K562 (cell line): ENCODE measurements at regions not wholly inside any gene's neighbourhood (a gene's known extent, or its start where the extent isn't known, plus 50 kb on each side); places are given as distances from the start of the nearest gene placed in this dataset.
"Not testable (repeated sequence)": the region's sequence is repeated elsewhere in the genome, so short reads cannot be mapped to it uniquely, and the experiment has no call there.

Experiments used
- ATAC-seq: fragments of 200-7000 bp; cut with Tn5 transposase; 3 replicates; pipeline ENCODE4 v1.9.1; 2020; ENCODE audit warnings: moderate library complexity
- BruUV-seq: library from RNA; stranded (reverse); fragments of 400-500 nt; replicated peaks from 2 replicates; lab custom pipeline; 2021; lab: Mats Ljungman, UMichigan
- CTCF ChIA-PET: fragments of 300-600 bp; formaldehyde crosslinking; extraction: SDS; loops from one replicate; lab custom pipeline; 2021; ENCODE audit warnings: low intra/inter-chr PET ratio; lab: Yijun Ruan, JAX
- POLR2A ChIA-PET: fragments of 300-600, 350-650 bp; sonication (Branson Sonifier 250); formaldehyde crosslinking; extraction: SDS; loops from one replicate; lab custom pipeline; 2021; ENCODE audit warnings: antibody characterized with exemption, inconsistent platforms; lab: Yijun Ruan, JAX
- DNase-seq, 4 experiments: peaks; one replicate each; pipeline versions ENCODE4 v3.0.0 to v3.0.0-alpha.2; 2011 to 2018; ENCODE audit warnings: low spot score in 3 of 4, mixed read lengths in 3 of 4; ENCODE audit errors: extremely low read depth in 1 of 4
- FAIRE-seq: peaks from 2 replicates; lab custom pipeline; 2011; peaks lifted over from hg19 to GRCh38; lab: Jason Lieb, UNC
- H2AFZ ChIP-seq: 2 replicates; pipeline ENCODE4 v1.6.0; 2011; ENCODE audit warnings: low read depth, low read length, control low read depth, inconsistent platforms
- H3K27ac ChIP-seq: fragments of 200-600 bp; 3 replicates; pipeline ENCODE4 v1.8.0; 2011; ENCODE audit warnings: low read depth, mild to moderate bottlenecking, control low read depth, inconsistent platforms, low read length, moderate library complexity, mixed read lengths; ENCODE audit errors: extremely low read depth
- H3K27me3 ChIP-seq, 2 experiments: fragments of 300-600 bp in 1 of 2; 2 replicates in 1 of 2; 3 replicates in 1 of 2; pipeline versions ENCODE4 v1.6.0 to v1.8.0; 2011; ENCODE audit warnings: inconsistent platforms in 2 of 2, low read length in 2 of 2, mild to moderate bottlenecking in 1 of 2, mixed read lengths in 1 of 2, moderate library complexity in 1 of 2; ENCODE audit not compliant: control insufficient read depth in 2 of 2, insufficient read depth in 2 of 2
- H3K36me3 ChIP-seq: fragments of 300-600 bp; 3 replicates; pipeline ENCODE4 v1.8.0; 2011; ENCODE audit warnings: mild to moderate bottlenecking, low read length, inconsistent platforms; ENCODE audit not compliant: control insufficient read depth, insufficient read depth
- H3K4me1 ChIP-seq, 2 experiments: fragments of 200-600 bp in 1 of 2; replicated peaks in 1 of 2; 2 replicates in 1 of 2; 3 replicates in 1 of 2; pipeline versions ENCODE4 v1.5.1 to v1.8.0; 2011; ENCODE audit warnings: inconsistent platforms in 2 of 2, low read length in 2 of 2, mild to moderate bottlenecking in 1 of 2, mixed read lengths in 1 of 2, moderate library complexity in 1 of 2; ENCODE audit not compliant: control insufficient read depth in 2 of 2, insufficient read depth in 2 of 2
- H3K4me2 ChIP-seq: 2 replicates; pipeline ENCODE4 v1.6.1; 2011; ENCODE audit warnings: low read length, control low read depth, inconsistent platforms, mixed read lengths; ENCODE audit not compliant: insufficient read depth
- H3K4me3 ChIP-seq: fragments of 200-600 bp; sonication (generic), shearing (Covaris generic); 2 replicates; pipeline ENCODE4 v1.5.1; 2016; ENCODE audit warnings: control low read depth, inconsistent platforms
- H3K79me2 ChIP-seq: fragments of 200-600 bp; 3 replicates; pipeline ENCODE4 v1.8.0; 2011; ENCODE audit warnings: low read length, inconsistent platforms; ENCODE audit not compliant: control insufficient read depth, insufficient read depth
- H3K9ac ChIP-seq, 2 experiments: 2 replicates each; pipeline versions ENCODE4 v1.6.0 to v1.6.1; 2011; ENCODE audit warnings: low read depth in 2 of 2, low read length in 2 of 2, control low read depth in 1 of 2, inconsistent platforms in 1 of 2, mild to moderate bottlenecking in 1 of 2, mixed read lengths in 1 of 2; ENCODE audit not compliant: insufficient read depth in 1 of 2
- H3K9me1 ChIP-seq: one replicate; pipeline ENCODE4 v1.6.0; 2011; ENCODE audit warnings: inconsistent platforms, mild to moderate bottlenecking, low read length, moderate library complexity; ENCODE audit not compliant: control insufficient read depth, insufficient read depth
- H3K9me3 ChIP-seq: replicated peaks from 2 replicates; pipeline ENCODE4 v1.5.1; 2011; ENCODE audit warnings: low read depth, low read length, inconsistent platforms; ENCODE audit not compliant: control insufficient read depth, insufficient read depth
- H4K20me1 ChIP-seq: replicated peaks from 2 replicates; pipeline ENCODE4 v1.6.1; 2011; ENCODE audit warnings: low read length, inconsistent platforms, mixed read lengths; ENCODE audit not compliant: control insufficient read depth, insufficient read depth
- ADNP ChIP-seq: fragments of 200-800 bp; sonication (Bioruptor generic); IDR thresholded peaks from 2 replicates; pipeline ENCODE4 v1.6.1; 2016; ENCODE audit warnings: missing genetic modification characterization, missing compliant biosample characterization
- HCFC1 ChIP-seq: IDR thresholded peaks from 2 replicates; pipeline ENCODE4 v1.6.1; 2012; ENCODE audit warnings: low read depth, low read length, improper control_type of control experiment
- HDAC1 ChIP-seq, 2 experiments: fragments of 450-650 bp; IDR thresholded peaks; 2 replicates each; pipeline ENCODE4 v1.6.1; 2016 to 2017; ENCODE audit warnings: inconsistent platforms in 1 of 2, mild to moderate bottlenecking in 1 of 2, moderate library complexity in 1 of 2
- NEUROD1 ChIP-seq: fragments of 150-350 bp; IDR thresholded peaks from 2 replicates; pipeline ENCODE4 v1.6.1; 2014; ENCODE audit warnings: borderline replicate concordance, low read length, low read depth; ENCODE audit not compliant: partially characterized antibody
- NR2F6 ChIP-seq: fragments of 450-650 bp; formaldehyde crosslinking; IDR thresholded peaks from 2 replicates; pipeline ENCODE4 v1.4.0; 2020; ENCODE audit warnings: mild to moderate bottlenecking
- THRAP3 ChIP-seq: fragments of 450-650 bp; IDR thresholded peaks from 2 replicates; pipeline ENCODE4 v1.6.1; 2016; ENCODE audit warnings: mild to moderate bottlenecking, inconsistent platforms, borderline replicate concordance
- WGBS: fragments of 100-300 bp; shearing (Covaris generic); methylation state at CpG from one replicate; pipeline ENCODE4 v1.1.6; 2016; ENCODE audit warnings: low coverage, mixed read lengths; ENCODE audit not compliant: insufficient coverage; ENCODE audit errors: missing lambda C conversion rate; 5-methylcytosine and 5-hydroxymethylcytosine counted together
- in situ Hi-C: fragments of 300-500 bp; cut with MboI; formaldehyde crosslinking; loops from 4 replicates; pipeline ENCODE4 v1.15.0; 2018; ENCODE audit warnings: inconsistent platforms, mixed read lengths
- intact Hi-C: fragments of 100-400 bp; cut with micrococcal nuclease; formaldehyde crosslinking; loops from 2 replicates; pipeline ENCODE4 v1.14.2; 2022
- TF ChIP-seq, protein P1 (sequence below): fragments of 450-650 bp; IDR thresholded peaks from 2 replicates; pipeline ENCODE4 v1.6.1; 2016; ENCODE audit warnings: missing biosample characterization, missing genetic modification characterization

DNA sequence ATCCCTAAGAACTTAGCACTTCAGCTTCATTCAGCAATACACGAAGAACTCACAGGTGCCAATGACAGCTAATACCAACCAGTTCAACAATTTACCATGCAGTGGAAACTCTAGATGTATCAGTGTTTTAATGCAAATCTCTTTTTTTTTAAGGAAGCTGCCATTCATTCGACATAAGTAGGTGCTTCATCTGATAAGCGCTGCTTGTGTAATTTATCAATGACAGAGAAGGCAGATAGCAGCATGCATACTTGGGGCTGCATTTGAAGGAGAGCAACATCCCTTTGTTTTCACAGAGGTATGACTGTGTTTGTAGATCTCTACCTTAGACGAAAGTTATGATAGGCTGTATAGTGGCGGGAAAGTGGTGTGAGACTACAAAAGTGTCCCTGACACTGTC, 977.1 kb downstream of the AACS start:
- in situ Hi-C loops, result no loop called here

DNA sequence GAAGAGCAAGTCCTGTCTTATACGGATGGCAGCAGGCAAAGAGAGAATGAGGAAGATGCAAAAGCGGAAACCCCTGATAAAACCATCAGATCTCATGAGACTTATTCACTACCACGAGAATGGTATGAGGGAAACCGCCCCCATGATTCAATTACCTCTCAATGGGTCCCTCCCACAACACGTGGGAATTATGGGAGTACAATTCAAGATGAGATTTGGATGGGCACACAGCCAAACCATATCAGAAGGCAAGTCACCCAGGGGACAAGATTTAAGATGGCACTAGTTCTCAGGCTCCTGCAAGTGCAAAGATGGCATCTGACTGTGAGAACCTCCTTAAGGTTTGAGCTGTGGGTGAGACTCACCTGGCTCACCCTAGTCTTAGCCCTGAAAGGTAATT, 984.3 kb downstream of the AACS start:
- H3K4me2 ChIP-seq, POLR2A ChIA-PET, H3K79me2 ChIP-seq, intact Hi-C loops, H3K27me3 ChIP-seq, H3K9ac ChIP-seq, DNase-seq, CTCF ChIA-PET, H3K4me1 ChIP-seq, H3K27ac ChIP-seq, BruUV-seq, in situ Hi-C loops, H3K9me1 ChIP-seq, H2AFZ ChIP-seq, H3K9me3 ChIP-seq, FAIRE-seq, H3K36me3 ChIP-seq, H4K20me1 ChIP-seq, H3K4me3 ChIP-seq, ATAC-seq: not testable (repeated sequence)
- WGBS, result 0% methylated on average over 5 of the region's 5 CpGs

More for the DNA sequence above, 977.1 kb downstream of the AACS start:
- Histone ChIP-seq H3K27ac (no peak overlapping the region), H3K4me2 (no peak overlapping the region), H3K79me2 (no peaks in the 10 kb centered on the region), H3K9ac (no peak overlapping the region), H3K9me3 (no peaks in the 10 kb centered on the region), H3K27me3 (no peaks in the 10 kb centered on the region), H3K9me1 (no peaks in the 10 kb centered on the region), H4K20me1 (no peaks in the 10 kb centered on the region), H2AFZ (no peak overlapping the region), H3K4me1 (no peaks in the 10 kb centered on the region), H3K36me3 (no peaks in the 10 kb centered on the region), H3K4me3 (no peak overlapping the region)
- ATAC-seq (no peak), FAIRE-seq (no peak), DNase-seq (no peak)
- POLR2A ChIA-PET, result no interaction called here
- WGBS, result 0% methylated on average over 5 of the region's 5 CpGs
- BruUV-seq, result no TSS peak
- intact Hi-C loops, result no loop called here
- no peak for TF ChIP-seq NEUROD1
- TF ChIP-seq HDAC1 (IDR thresholded peaks at IDR 0.05), result no peak
- TF ChIP-seq, protein P1, sequence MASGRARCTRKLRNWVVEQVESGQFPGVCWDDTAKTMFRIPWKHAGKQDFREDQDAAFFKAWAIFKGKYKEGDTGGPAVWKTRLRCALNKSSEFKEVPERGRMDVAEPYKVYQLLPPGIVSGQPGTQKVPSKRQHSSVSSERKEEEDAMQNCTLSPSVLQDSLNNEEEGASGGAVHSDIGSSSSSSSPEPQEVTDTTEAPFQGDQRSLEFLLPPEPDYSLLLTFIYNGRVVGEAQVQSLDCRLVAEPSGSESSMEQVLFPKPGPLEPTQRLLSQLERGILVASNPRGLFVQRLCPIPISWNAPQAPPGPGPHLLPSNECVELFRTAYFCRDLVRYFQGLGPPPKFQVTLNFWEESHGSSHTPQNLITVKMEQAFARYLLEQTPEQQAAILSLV (tag), result no peak
- no peak for TF ChIP-seq HCFC1
- TF ChIP-seq ADNP (tag), result no peak
- TF ChIP-seq THRAP3, result no peak
- no peak for TF ChIP-seq NR2F6 (CRISPR knock-in tag)
- CTCF ChIA-PET, result no interaction called here
